Urothelium cell line (cell line): ENCODE measurements at regions not wholly inside any gene's neighbourhood (a gene's known extent, or its start where the extent isn't known, plus 50 kb on each side); places are given as distances from the start of the nearest gene placed in this dataset.
"Not testable (repeated sequence)": the region's sequence is repeated elsewhere in the genome, so short reads cannot be mapped to it uniquely, and the experiment has no call there.

Source experiments
- DNase-seq: peaks from one replicate; pipeline ENCODE4 v3.0.0; 2011; ENCODE audit warnings: low spot score, mixed read lengths
- FAIRE-seq: peaks from 2 replicates; lab custom pipeline; 2011; peaks lifted over from hg19 to GRCh38; lab: Jason Lieb, UNC

GRCh38 chr13:90623318-90624011 lies 724.0 kb upstream of the MIR17HG start:
- FAIRE-seq (no peak), DNase-seq (no peak)

GRCh38 chr13:90627813-90628212 lies 719.7 kb upstream of the MIR17HG start:
- no peak for FAIRE-seq
- no peak for DNase-seq

- FAIRE-seq (no peak), DNase-seq (no peak)
Observed at GRCh38 chr13:90628471-90628870, 719.0 kb upstream of the MIR17HG start.

GRCh38 chr13:90630716-90631115 lies 716.8 kb upstream of the MIR17HG start:
- no peak for FAIRE-seq
- DNase-seq, result no peak

GRCh38 chr13:90632184-90632583 lies 715.3 kb upstream of the MIR17HG start:
- FAIRE-seq (no peak), DNase-seq (no peak)

- FAIRE-seq (no peak), DNase-seq (no peak)
Observed at GRCh38 chr13:90633849-90634248, 713.6 kb upstream of the MIR17HG start.

GRCh38 chr13:90640976-90641375 lies 706.5 kb upstream of the MIR17HG start:
- DNase-seq, result no peak

GRCh38 chr13:90641884-90642283 lies 705.6 kb upstream of the MIR17HG start:
- no peak for FAIRE-seq
- DNase-seq, result no peak

More at GRCh38 chr13:90640976-90641375, 706.5 kb upstream of the MIR17HG start:
- FAIRE-seq, result no peak

GRCh38 chr13:90645582-90645981 lies 701.9 kb upstream of the MIR17HG start:
- DNase-seq (no peak), FAIRE-seq (no peak)

- DNase-seq (no peak), FAIRE-seq (no peak)
Observed at GRCh38 chr13:90648497-90648896, 699.0 kb upstream of the MIR17HG start.

GRCh38 chr13:90652036-90652435 lies 695.5 kb upstream of the MIR17HG start:
- FAIRE-seq (no peak), DNase-seq (no peak)

- DNase-seq (no peak), FAIRE-seq (no peak)
Observed at GRCh38 chr13:90654970-90655369, 692.5 kb upstream of the MIR17HG start.

GRCh38 chr13:90664200-90664599 lies 683.3 kb upstream of the MIR17HG start:
- not testable (repeated sequence) for FAIRE-seq, DNase-seq

GRCh38 chr13:90673746-90674145 lies 673.7 kb upstream of the MIR17HG start:
- FAIRE-seq (no peak), DNase-seq (no peak)

GRCh38 chr13:90675129-90675528 lies 672.4 kb upstream of the MIR17HG start:
- DNase-seq (no peak), FAIRE-seq (no peak)

GRCh38 chr13:90680826-90681225 lies 666.7 kb upstream of the MIR17HG start:
- FAIRE-seq (no peak), DNase-seq (no peak)

- FAIRE-seq, result no peak
Observed at GRCh38 chr13:90683711-90684131, 663.8 kb upstream of the MIR17HG start.

GRCh38 chr13:90686442-90686841 lies 661.0 kb upstream of the MIR17HG start:
- DNase-seq (peak; percentile 4), FAIRE-seq (no peak)

More at GRCh38 chr13:90683711-90684131, 663.8 kb upstream of the MIR17HG start:
- DNase-seq, result no peak

- no peak for DNase-seq
- FAIRE-seq, result no peak
Observed at GRCh38 chr13:90689111-90689510, 658.4 kb upstream of the MIR17HG start.

- FAIRE-seq (no peak), DNase-seq (no peak)
Observed at GRCh38 chr13:90690458-90691080, 656.9 kb upstream of the MIR17HG start.

GRCh38 chr13:90696254-90696653 lies 651.2 kb upstream of the MIR17HG start:
- DNase-seq, result peak; percentile 9
- no peak for FAIRE-seq

GRCh38 chr13:90696656-90697055 lies 650.8 kb upstream of the MIR17HG start:
- FAIRE-seq, result no peak
- no peak for DNase-seq
